HepG2 (cell line): ENCODE measurements at regions not wholly inside any gene's neighbourhood (a gene's known extent, or its start where the extent isn't known, plus 50 kb on each side); places are given as distances from the start of the nearest gene placed in this dataset.

Source experiments
- ATAC-seq: fragments of 200-7000 bp; cut with Tn5 transposase; 3 replicates; pipeline ENCODE4 v1.9.1; 2020; ENCODE audit warnings: mild to moderate bottlenecking, moderate library complexity
- BruUV-seq: library from RNA; stranded (reverse); fragments of 400-500 nt; replicated peaks from 2 replicates; lab custom pipeline; 2021; lab: Mats Ljungman, UMichigan
- CTCF ChIA-PET: fragments of 300-600 bp; formaldehyde crosslinking; extraction: SDS; loops from one replicate; lab custom pipeline; 2021; ENCODE audit warnings: low total read pairs, inconsistent platforms, low intra/inter-chr PET ratio; lab: Yijun Ruan, JAX
- POLR2A ChIA-PET: fragments of 350-600 bp; sonication (Branson Sonifier 250); formaldehyde crosslinking; loops from one replicate; lab custom pipeline; 2020; ENCODE audit warnings: antibody characterized with exemption, inconsistent platforms; lab: Yijun Ruan, JAX
- DNase-seq: peaks from one replicate; pipeline ENCODE4 v3.0.0-alpha.2; 2015; ENCODE audit warnings: low spot score
- FAIRE-seq: peaks from 3 replicates; lab custom pipeline; 2011; peaks lifted over from hg19 to GRCh38; lab: Jason Lieb, UNC
- H2AFZ ChIP-seq: one replicate; pipeline ENCODE4 v1.6.1; 2011; ENCODE audit warnings: low read length, inconsistent platforms
- H3K27ac ChIP-seq: fragments of 300-600 bp; 3 replicates; pipeline ENCODE4 v1.8.0; 2011; ENCODE audit warnings: mixed run types, mild to moderate bottlenecking, mixed read lengths, low read length, inconsistent platforms; ENCODE audit not compliant: insufficient read depth; ENCODE audit errors: extremely low read length
- H3K27me3 ChIP-seq, 2 experiments: fragments of 200-600 bp in 1 of 2; 2 replicates in 1 of 2; 3 replicates in 1 of 2; pipeline versions ENCODE4 v1.6.0 to v1.8.0; 2011; ENCODE audit warnings: low read length in 2 of 2, mild to moderate bottlenecking in 2 of 2, moderate library complexity in 2 of 2, inconsistent platforms in 1 of 2; ENCODE audit not compliant: insufficient read depth in 2 of 2, control insufficient read depth in 1 of 2
- H3K36me3 ChIP-seq, 2 experiments: fragments of 200-600 bp in 1 of 2; replicated peaks in 1 of 2; 2 replicates in 1 of 2; 3 replicates in 1 of 2; pipeline versions ENCODE4 v1.5.1 to v1.8.0; 2011; ENCODE audit warnings: low read length in 2 of 2, inconsistent platforms in 1 of 2; ENCODE audit not compliant: insufficient read depth in 2 of 2, control insufficient read depth in 1 of 2
- H3K4me1 ChIP-seq: 2 replicates; pipeline ENCODE4 v1.5.1; 2012; ENCODE audit warnings: low read length, inconsistent platforms; ENCODE audit not compliant: insufficient read depth
- H3K4me2 ChIP-seq: 2 replicates; pipeline ENCODE4 v1.6.0; 2011; ENCODE audit warnings: low read depth, low read length, inconsistent platforms
- H3K4me3 ChIP-seq, 3 experiments: fragments of 200-600 bp in 1 of 3; sonication (generic), shearing (Covaris generic) in 1 of 3; replicated peaks in 1 of 3; 2 replicates each; pipeline ENCODE4 v1.5.1; 2011 to 2016; ENCODE audit warnings: low read length in 3 of 3, inconsistent platforms in 2 of 3, low read depth in 2 of 3, mild to moderate bottlenecking in 2 of 3, control low read depth in 1 of 3, mixed read lengths in 1 of 3; ENCODE audit not compliant: insufficient read depth in 1 of 3
- H3K79me2 ChIP-seq: one replicate; pipeline ENCODE4 v1.6.1; 2011; ENCODE audit warnings: low read length, inconsistent platforms; ENCODE audit not compliant: insufficient read depth
- H3K9ac ChIP-seq: 2 replicates; pipeline ENCODE4 v1.6.0; 2011; ENCODE audit warnings: mild to moderate bottlenecking, low read depth, low read length, inconsistent platforms; ENCODE audit not compliant: insufficient read depth
- H3K9me3 ChIP-seq: 2 replicates; pipeline ENCODE4 v1.5.1; 2012; ENCODE audit warnings: mild to moderate bottlenecking, low read length
- H4K20me1 ChIP-seq: 2 replicates; pipeline ENCODE4 v1.6.0; 2011; ENCODE audit warnings: inconsistent platforms, mild to moderate bottlenecking, low read length, moderate library complexity; ENCODE audit not compliant: insufficient read depth
- ARNT ChIP-seq: fragments of 450-650 bp; IDR thresholded peaks from 2 replicates; pipeline ENCODE4 v1.6.1; 2017
- BCLAF1 ChIP-seq: fragments of 450-650 bp; IDR thresholded peaks from 2 replicates; pipeline ENCODE4 v1.6.1; 2017; ENCODE audit warnings: mild to moderate bottlenecking
- BRD4 ChIP-seq: sonication (generic); formaldehyde crosslinking; IDR thresholded peaks from 2 replicates; pipeline ENCODE4 v1.4.0; 2020; ENCODE audit warnings: missing genetic modification reagents
- GATAD2A ChIP-seq: IDR thresholded peaks from 2 replicates; pipeline ENCODE4 v1.6.1; 2016
- MLX ChIP-seq: IDR thresholded peaks from 2 replicates; pipeline ENCODE4 v1.6.1; 2016
- POGK ChIP-seq: sonication (generic); formaldehyde crosslinking; conservative IDR thresholded peaks from 2 replicates; pipeline ENCODE4 v1.8.0; 2022; ENCODE audit warnings: mild to moderate bottlenecking, moderate library complexity, missing genetic modification reagents
- POLR2G ChIP-seq: fragments of 200-400 bp; formaldehyde crosslinking; IDR thresholded peaks from 2 replicates; pipeline ENCODE4 v1.6.1; 2018; ENCODE audit warnings: mild to moderate bottlenecking, low read depth, low read length, moderate library complexity
- PRMT3 ChIP-seq: sonication (generic); formaldehyde crosslinking; IDR thresholded peaks from 2 replicates; pipeline ENCODE4 v1.8.1; 2022; ENCODE audit warnings: low read depth, mild to moderate bottlenecking, moderate library complexity, missing genetic modification reagents, borderline replicate concordance
- SALL2 ChIP-seq: sonication (generic); formaldehyde crosslinking; IDR thresholded peaks from 2 replicates; pipeline ENCODE4 v1.8.1; 2023; ENCODE audit warnings: mild to moderate bottlenecking, missing genetic modification reagents, inconsistent platforms
- SUZ12 ChIP-seq: fragments of 150-350 bp; IDR thresholded peaks from 2 replicates; pipeline ENCODE4 v1.6.1; 2014; ENCODE audit warnings: low read depth, low read length
- ZFYVE20 ChIP-seq: sonication (generic); formaldehyde crosslinking; IDR thresholded peaks from 2 replicates; pipeline ENCODE4 v1.8.0; 2023; ENCODE audit warnings: low read depth, mild to moderate bottlenecking, moderate library complexity, missing genetic modification reagents, borderline replicate concordance
- ZNF263 ChIP-seq: sonication (generic); formaldehyde crosslinking; IDR thresholded peaks from 2 replicates; pipeline ENCODE4 v1.4.0; 2020; ENCODE audit warnings: missing genetic modification reagents
- ZNF326 ChIP-seq: sonication (generic); formaldehyde crosslinking; IDR thresholded peaks from 2 replicates; pipeline ENCODE4 v1.4.0; 2020; ENCODE audit warnings: missing genetic modification reagents, borderline replicate concordance
- ZNF547 ChIP-seq: sonication (generic); formaldehyde crosslinking; IDR thresholded peaks from 2 replicates; pipeline ENCODE4 v1.5.1; 2020; ENCODE audit warnings: mild to moderate bottlenecking, missing genetic modification reagents
- ZNF567 ChIP-seq: sonication (generic); formaldehyde crosslinking; IDR thresholded peaks from 2 replicates; pipeline ENCODE4 v1.8.1; 2023; ENCODE audit warnings: mild to moderate bottlenecking, missing genetic modification reagents, borderline replicate concordance
- WGBS: methylation state at CpG from one replicate; pipeline ENCODE4 v1.1.6; 2017; ENCODE audit warnings: low lambda C conversion rate; 5-methylcytosine and 5-hydroxymethylcytosine counted together
- in situ Hi-C: cut with HindIII; loops from 2 replicates; pipeline ENCODE4 v1.10.0; 2017; ENCODE audit warnings: low pct_unique_long_range_greater_than_20kb; ENCODE audit not compliant: extremely low pct_ligation_motif_present
- intact Hi-C: fragments of 100-400 bp; cut with micrococcal nuclease; formaldehyde crosslinking; loops from one replicate; pipeline ENCODE4 v1.10.0; 2022; ENCODE audit not compliant: unreplicated experiment
- TF ChIP-seq, protein P1 (sequence below): fragments of 450-650 bp; IDR thresholded peaks from 2 replicates; pipeline ENCODE4 v1.6.1; 2016
- TF ChIP-seq, protein P2 (sequence below): conservative IDR thresholded peaks from 2 replicates; pipeline ENCODE4 v1.6.1; 2018; ENCODE audit warnings: missing genetic modification reagents

DNA sequence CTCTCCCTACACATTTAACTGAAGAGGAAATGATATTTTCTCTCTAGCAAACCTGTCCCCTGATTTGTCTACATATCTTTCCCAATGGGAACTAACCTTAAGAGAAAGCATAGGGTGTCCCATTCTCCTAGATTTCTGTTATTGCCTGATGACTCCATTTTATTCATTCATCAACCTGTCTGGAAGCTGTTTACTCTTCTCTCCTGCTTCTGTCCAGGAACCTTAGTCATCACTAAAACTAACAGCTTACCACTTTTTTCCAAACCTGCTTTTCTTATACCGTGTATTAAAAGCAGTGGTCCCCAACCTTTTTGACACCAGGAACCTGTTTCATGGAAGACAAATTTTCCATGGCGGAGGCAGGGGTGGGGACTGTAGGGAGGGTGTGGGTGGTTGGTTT is 473.3 kb upstream of the PCDH15 start:
- Histone ChIP-seq H3K9ac (no peak overlapping the region), H3K4me3 (no peak overlapping the region), H3K4me1 (no peaks in the 10 kb centered on the region), H4K20me1 (no peaks in the 10 kb centered on the region), H3K27me3 (no peaks in the 10 kb centered on the region; a peak in 1 of 5 replicates), H3K79me2 (no peaks in the 10 kb centered on the region), H3K27ac (no peak overlapping the region), H3K36me3 (no peaks in the 10 kb centered on the region), H3K9me3 (no peaks in the 10 kb centered on the region), H3K4me2 (no peak overlapping the region), H2AFZ (no peak overlapping the region)
- CTCF ChIA-PET, result no interaction called here
- intact Hi-C loops (no loop called here), in situ Hi-C loops (no loop called here)
- no peak for DNase-seq
- 35% methylated on average over 2 of the region's 2 CpGs for WGBS
- POLR2A ChIA-PET, result no interaction called here
- BruUV-seq, result no TSS peak
- no peak for ATAC-seq
- TF ChIP-seq POLR2G (no peak), ARNT (no peak), ZNF326 (CRISPR knock-in tag) (no peak), ZNF567 (no peak), PRMT3 (CRISPR knock-in tag) (no peak), SUZ12 (no peak), ZNF547 (CRISPR knock-in tag) (no peak), GATAD2A (CRISPR knock-in tag) (no peak), POGK (CRISPR knock-in tag) (no peak), MLX (no peak), BCLAF1 (no peak), BRD4 (CRISPR knock-in tag) (no peak), ZNF263 (no peak), ZFYVE20 (CRISPR knock-in tag) (no peak), SALL2 (CRISPR knock-in tag) (no peak)
- TF ChIP-seq, protein P1, sequence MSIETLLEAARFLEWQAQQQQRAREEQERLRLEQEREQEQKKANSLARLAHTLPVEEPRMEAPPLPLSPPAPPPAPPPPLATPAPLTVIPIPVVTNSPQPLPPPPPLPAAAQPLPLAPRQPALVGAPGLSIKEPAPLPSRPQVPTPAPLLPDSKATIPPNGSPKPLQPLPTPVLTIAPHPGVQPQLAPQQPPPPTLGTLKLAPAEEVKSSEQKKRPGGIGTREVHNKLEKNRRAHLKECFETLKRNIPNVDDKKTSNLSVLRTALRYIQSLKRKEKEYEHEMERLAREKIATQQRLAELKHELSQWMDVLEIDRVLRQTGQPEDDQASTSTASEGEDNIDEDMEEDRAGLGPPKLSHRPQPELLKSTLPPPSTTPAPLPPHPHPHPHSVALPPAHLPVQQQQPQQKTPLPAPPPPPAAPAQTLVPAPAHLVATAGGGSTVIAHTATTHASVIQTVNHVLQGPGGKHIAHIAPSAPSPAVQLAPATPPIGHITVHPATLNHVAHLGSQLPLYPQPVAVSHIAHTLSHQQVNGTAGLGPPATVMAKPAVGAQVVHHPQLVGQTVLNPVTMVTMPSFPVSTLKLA, result no peak
- TF ChIP-seq, protein P2, sequence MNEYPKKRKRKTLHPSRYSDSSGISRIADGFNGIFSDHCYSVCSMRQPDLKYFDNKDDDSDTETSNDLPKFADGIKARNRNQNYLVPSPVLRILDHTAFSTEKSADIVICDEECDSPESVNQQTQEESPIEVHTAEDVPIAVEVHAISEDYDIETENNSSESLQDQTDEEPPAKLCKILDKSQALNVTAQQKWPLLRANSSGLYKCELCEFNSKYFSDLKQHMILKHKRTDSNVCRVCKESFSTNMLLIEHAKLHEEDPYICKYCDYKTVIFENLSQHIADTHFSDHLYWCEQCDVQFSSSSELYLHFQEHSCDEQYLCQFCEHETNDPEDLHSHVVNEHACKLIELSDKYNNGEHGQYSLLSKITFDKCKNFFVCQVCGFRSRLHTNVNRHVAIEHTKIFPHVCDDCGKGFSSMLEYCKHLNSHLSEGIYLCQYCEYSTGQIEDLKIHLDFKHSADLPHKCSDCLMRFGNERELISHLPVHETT (CRISPR knock-in tag), result no peak
- no peak for FAIRE-seq
